Aorta (tissue), 5 donors: ENCODE measurements at regions not wholly inside any gene's neighbourhood (a gene's known extent, or its start where the extent isn't known, plus 50 kb on each side); places are given as distances from the start of the nearest gene placed in this dataset.

Experiments
- ATAC-seq: fragments of 200-7000 bp; cut with Tn5 transposase; one replicate; pipeline ENCODE4 v1.9.1; 2022; ENCODE audit warnings: moderate library complexity; ENCODE audit not compliant: low FRiP score
- DNase-seq, 2 donors: peaks; one replicate each; pipeline ENCODE4 v3.0.0-alpha.2; 2020
- H3K27ac ChIP-seq, 2 donors: one replicate each; pipeline ENCODE4 v1.5.1; 2013; ENCODE audit warnings: low read length in 2 of 2, mild to moderate bottlenecking in 2 of 2, moderate library complexity in 2 of 2, control low read depth in 1 of 2, inconsistent platforms in 1 of 2, low read depth in 1 of 2
- H3K27me3 ChIP-seq, 2 donors: one replicate each; pipeline ENCODE4 v1.6.1; 2013; ENCODE audit warnings: control low read depth in 1 of 2, low read length in 1 of 2, mild to moderate bottlenecking in 1 of 2, moderate library complexity in 1 of 2; ENCODE audit not compliant: insufficient read depth in 2 of 2, control insufficient read depth in 1 of 2
- H3K36me3 ChIP-seq, 2 donors: one replicate each; pipeline ENCODE4 v1.6.1; 2013; ENCODE audit warnings: control low read depth in 1 of 2, low read length in 1 of 2, mild to moderate bottlenecking in 1 of 2; ENCODE audit not compliant: insufficient read depth in 2 of 2, control insufficient read depth in 1 of 2
- H3K4me1 ChIP-seq, 2 donors: one replicate each; pipeline ENCODE4 v1.6.1; 2013; ENCODE audit warnings: low read length in 2 of 2, control low read depth in 1 of 2, mild to moderate bottlenecking in 1 of 2, moderate library complexity in 1 of 2; ENCODE audit not compliant: insufficient read depth in 2 of 2, control insufficient read depth in 1 of 2
- H3K4me3 ChIP-seq, 2 donors: one replicate each; pipeline ENCODE4 v1.5.1; 2013; ENCODE audit warnings: low read length in 2 of 2, control low read depth in 1 of 2, mild to moderate bottlenecking in 1 of 2
- H3K9me3 ChIP-seq: one replicate; pipeline ENCODE4 v1.6.1; 2013; ENCODE audit warnings: mild to moderate bottlenecking, low read length; ENCODE audit not compliant: control insufficient read depth
- WGBS, 2 donors: extraction: QIAGEN DNeasy Blood & Tissue Kit; methylation state at CpG; one replicate each; pipeline ENCODE4 v1.1.7; 2013; 5-methylcytosine and 5-hydroxymethylcytosine counted together
- intact Hi-C, 2 donors: fragments of 100-400 bp; cut with DNase I; formaldehyde crosslinking; loops; one replicate each; pipeline versions ENCODE4 v1.14.2 to v1.15.0; 2022
- donor health status: healthy with polysubstance abuse.
- donor health status: Bipolar disorder and iron deficiency.
- donor health status: DM: no; HTN: no; CAD: no.
- donor health status: DM: no; HTN: no; CAD: no.
- donor health status: DM: yes; HTN: yes; CAD: no.

- Histone ChIP-seq H3K9me3 (peaks cover 5% of the 10 kb centered on the region), H3K27ac (no peak overlapping the region), H3K4me3 (no peak overlapping the region), H3K4me1 (no peaks in the 10 kb centered on the region), H3K36me3 (no peaks in the 10 kb centered on the region), H3K27me3 (no peaks in the 10 kb centered on the region)
- 79 to 93% methylated on average over 2 of the region's 2 CpGs for WGBS, 2 donors
- ATAC-seq (no peak), DNase-seq (no peak)
- intact Hi-C loops, result no loop called here
These were observed 199.1 kb upstream of the ZBED5 start for GRCh38 chr11:11056749-11057471.

- no peak for DNase-seq
- H3K4me1 ChIP-seq, result no peaks in the 10 kb centered on the region
- H3K36me3 ChIP-seq, result no peaks in the 10 kb centered on the region
- intact Hi-C loops, result no loop called here
- WGBS, 2 donors, result 77 to 85% methylated on average over 1 of the region's 1 CpG
- H3K9me3 ChIP-seq, result peaks cover 5% of the 10 kb centered on the region
- H3K27ac ChIP-seq, result no peak overlapping the region
- no peaks in the 10 kb centered on the region for H3K27me3 ChIP-seq
- ATAC-seq, result no peak
- H3K4me3 ChIP-seq, result no peak overlapping the region
These were observed 198.5 kb upstream of the ZBED5 start for GRCh38 chr11:11056316-11056715.

- H3K4me1 ChIP-seq, result no peaks in the 10 kb centered on the region
- no peak overlapping the region for H3K4me3 ChIP-seq
- H3K36me3 ChIP-seq, result no peaks in the 10 kb centered on the region
- H3K9me3 ChIP-seq, result no peaks in the 10 kb centered on the region
- intact Hi-C loops, result no loop called here
- ATAC-seq, result peak; percentile 34
- no peaks in the 10 kb centered on the region for H3K27me3 ChIP-seq
- WGBS, 2 donors, result 67 to 71% methylated on average over 2 of the region's 2 CpGs
- no peak for DNase-seq
- no peak overlapping the region for H3K27ac ChIP-seq
These were observed 190.2 kb upstream of the ZBED5 start for GRCh38 chr11:11047851-11048610.

GRCh38 chr11:11046781-11047180 is 188.9 kb upstream of the ZBED5 start:
- Histone ChIP-seq H3K36me3 (no peaks in the 10 kb centered on the region), H3K4me1 (no peaks in the 10 kb centered on the region), H3K27ac (no peak overlapping the region), H3K4me3 (no peak overlapping the region), H3K9me3 (no peaks in the 10 kb centered on the region), H3K27me3 (no peaks in the 10 kb centered on the region)
- WGBS, 2 donors, result 95 to 98% methylated on average over 4 of the region's 4 CpGs
- DNase-seq (no peak), ATAC-seq (no peak)
- intact Hi-C loops, result no loop called here

GRCh38 chr11:11045156-11045930 is 187.5 kb upstream of the ZBED5 start:
- H3K4me3 ChIP-seq, result no peak overlapping the region
- no peak overlapping the region for H3K27ac ChIP-seq
- no peak for ATAC-seq
- no peak for DNase-seq
- H3K9me3 ChIP-seq, result no peaks in the 10 kb centered on the region
- no peaks in the 10 kb centered on the region for H3K36me3 ChIP-seq
- intact Hi-C loops, result no loop called here
- H3K4me1 ChIP-seq, result no peaks in the 10 kb centered on the region
- 80 to 81% methylated on average over 6 of the region's 6 CpGs for WGBS, 2 donors
- H3K27me3 ChIP-seq, result no peaks in the 10 kb centered on the region

GRCh38 chr11:11044137-11044855 is 186.4 kb upstream of the ZBED5 start:
- no peak overlapping the region for H3K4me3 ChIP-seq
- WGBS, 2 donors, result 88% methylated on average over 9 of the region's 9 CpGs
- H3K27ac ChIP-seq, result no peak overlapping the region
- H3K36me3 ChIP-seq, result no peaks in the 10 kb centered on the region
- DNase-seq, result no peak
- ATAC-seq, result peak; percentile 23
- H3K9me3 ChIP-seq, result no peaks in the 10 kb centered on the region
- intact Hi-C loops, result no loop called here
- H3K27me3 ChIP-seq, result no peaks in the 10 kb centered on the region
- no peaks in the 10 kb centered on the region for H3K4me1 ChIP-seq

GRCh38 chr11:11043721-11044120 is 185.9 kb upstream of the ZBED5 start:
- WGBS, 2 donors, result 90 to 95% methylated on average over 3 of the region's 3 CpGs
- ATAC-seq, result no peak

GRCh38 chr11:11039208-11039965 is 181.5 kb upstream of the ZBED5 start:
- Histone ChIP-seq H3K36me3 (no peaks in the 10 kb centered on the region), H3K9me3 (no peaks in the 10 kb centered on the region), H3K27me3 (no peaks in the 10 kb centered on the region), H3K4me3 (no peak overlapping the region), H3K27ac (no peak overlapping the region), H3K4me1 (no peaks in the 10 kb centered on the region)
- WGBS, 2 donors, result 89 to 93% methylated on average over 5 of the region's 5 CpGs
- intact Hi-C loops, result loop anchor here (5.0 to 10.0 kb wide), 2 partner anchors 105 to 228 kb away; no protein-coding TSS in a partner anchor
- DNase-seq (no peak), ATAC-seq (no peak)

More at GRCh38 chr11:11043721-11044120, 185.9 kb upstream of the ZBED5 start:
- no peaks in the 10 kb centered on the region for H3K9me3 ChIP-seq
- no peak overlapping the region for H3K4me3 ChIP-seq
- intact Hi-C loops, result no loop called here
- H3K4me1 ChIP-seq, result no peaks in the 10 kb centered on the region
- no peak for DNase-seq
- no peak overlapping the region for H3K27ac ChIP-seq
- H3K36me3 ChIP-seq, result no peaks in the 10 kb centered on the region
- no peaks in the 10 kb centered on the region for H3K27me3 ChIP-seq
